ENCODE measurements at regions not wholly inside any gene's neighbourhood (a gene's known extent, or its start where the extent isn't known, plus 50 kb on each side); places are given as distances from the start of the nearest gene placed in this dataset.

DNA sequence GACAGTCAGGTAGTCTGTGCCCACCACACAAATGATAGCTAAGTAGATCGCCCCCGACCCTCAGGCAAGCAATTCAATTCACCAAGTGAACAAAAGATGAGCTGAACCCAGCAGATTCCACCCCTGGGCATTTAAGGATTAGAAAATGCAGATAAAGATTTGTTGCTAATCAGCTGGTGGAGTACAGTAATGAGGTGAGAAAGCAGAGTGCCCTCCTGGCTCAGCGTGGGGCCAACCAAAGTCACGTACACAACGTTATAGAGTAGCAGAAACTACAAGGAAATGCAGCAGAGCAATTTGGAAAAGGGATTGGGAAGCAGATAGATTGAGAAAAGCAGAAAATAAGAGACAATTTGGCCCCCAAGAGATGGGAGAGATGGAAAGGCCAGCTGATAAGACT lies 91.2 kb downstream of the SOX9 start:
- no peak for DNase-seq

GRCh38 chr17:72215490-72215889 lies 94.7 kb downstream of the SOX9 start:
- DNase-seq, result no peak

DNA sequence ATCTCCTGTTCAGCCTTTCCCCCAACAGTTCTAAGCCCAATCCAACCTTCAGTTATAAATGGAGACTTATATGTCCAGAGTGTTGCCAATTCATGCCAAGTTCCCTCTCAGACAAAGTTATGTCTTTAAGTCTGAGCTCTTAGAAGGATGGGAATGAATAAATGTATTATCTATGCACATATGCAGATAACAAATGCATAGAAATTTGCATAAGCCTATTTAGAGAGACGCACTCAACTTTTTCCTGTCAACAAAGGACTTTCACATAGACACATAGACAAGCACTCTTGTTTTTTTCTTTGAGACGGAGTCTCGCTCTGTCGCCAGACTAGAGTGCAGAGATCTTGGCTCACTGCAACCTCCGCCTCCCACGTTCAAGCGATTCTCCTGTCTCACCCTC lies 95.1 kb downstream of the SOX9 start:
- no peak for DNase-seq

GRCh38 chr17:72219137-72219823 lies 98.5 kb downstream of the SOX9 start:
- no peak for DNase-seq

DNA sequence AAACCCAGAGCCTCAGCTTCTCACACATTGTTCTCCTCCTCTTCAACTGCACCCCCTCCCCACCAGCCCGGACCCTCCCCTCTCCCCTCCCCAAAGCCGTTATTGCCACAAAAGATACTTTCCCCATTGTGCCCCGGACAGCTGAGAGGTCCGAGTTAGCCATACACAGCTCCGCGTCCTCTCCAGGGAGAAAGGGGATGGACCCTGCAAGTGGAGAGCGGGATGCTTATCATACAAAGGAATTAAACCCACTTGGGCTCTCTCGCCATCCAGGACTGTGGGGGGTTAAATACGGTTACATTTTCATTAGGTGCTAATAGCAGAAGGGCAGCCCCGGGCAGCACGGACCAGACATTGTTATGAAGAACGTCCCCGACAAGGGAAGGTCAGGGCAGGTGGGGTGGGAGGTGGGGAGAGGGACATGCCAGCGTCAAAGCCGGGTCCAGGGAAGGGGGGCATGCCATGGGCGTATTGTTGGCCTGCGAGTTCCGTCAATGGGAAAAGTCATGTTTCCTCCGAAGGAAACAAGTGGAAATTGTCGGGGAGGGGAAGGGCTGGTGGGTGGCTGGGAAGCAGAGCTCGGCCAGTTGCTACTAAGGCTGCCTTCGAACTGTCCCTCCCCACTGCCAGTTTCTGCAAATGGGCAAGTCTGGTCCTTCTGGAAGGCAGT lies 99.1 kb downstream of the SOX9 start:
- DNase-seq, result no peak

GRCh38 chr17:72222661-72223380 lies 102.0 kb downstream of the SOX9 start:
- DNase-seq, result no peak

DNA sequence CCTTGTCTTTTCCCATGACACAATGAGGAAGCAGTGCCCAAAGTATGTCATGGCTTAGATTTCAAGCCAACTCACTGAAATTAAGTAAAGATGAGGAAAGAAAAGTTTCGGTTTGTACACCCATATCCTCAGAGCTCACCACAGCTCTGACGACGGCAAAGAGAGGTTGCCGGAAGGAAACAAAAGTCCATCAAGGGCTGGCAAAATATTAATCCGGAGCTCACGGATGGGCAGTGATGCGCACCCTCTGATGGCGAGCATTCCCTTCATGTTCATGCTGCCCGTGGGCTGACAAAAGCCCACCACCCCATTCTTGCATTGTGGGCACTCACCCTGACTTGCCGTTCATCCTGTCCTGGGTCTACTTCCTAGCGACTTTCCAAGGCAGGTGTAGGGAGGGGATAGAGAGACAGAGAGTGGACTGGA lies 103.1 kb downstream of the SOX9 start:
- no peak for DNase-seq

DNA sequence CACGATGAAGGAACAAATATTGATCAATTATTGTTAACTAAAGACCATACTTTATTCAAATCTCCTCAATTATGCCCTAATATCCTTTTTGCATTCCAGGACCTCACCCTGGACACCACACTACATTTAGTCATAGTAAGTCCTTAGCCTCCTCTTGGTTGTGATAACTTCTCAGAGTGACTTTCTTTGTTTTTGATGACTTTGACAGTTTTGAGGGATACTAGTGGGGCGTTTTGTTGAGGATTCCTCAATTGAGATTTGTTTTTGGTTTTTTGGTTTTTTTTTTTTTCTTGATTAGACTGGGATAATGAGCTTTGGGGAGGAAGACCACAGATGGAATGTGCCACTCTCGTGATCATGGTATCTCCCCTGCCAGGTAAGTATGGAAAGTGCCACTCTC lies 105.5 kb downstream of the SOX9 start:
- DNase-seq, result no peak

DNA sequence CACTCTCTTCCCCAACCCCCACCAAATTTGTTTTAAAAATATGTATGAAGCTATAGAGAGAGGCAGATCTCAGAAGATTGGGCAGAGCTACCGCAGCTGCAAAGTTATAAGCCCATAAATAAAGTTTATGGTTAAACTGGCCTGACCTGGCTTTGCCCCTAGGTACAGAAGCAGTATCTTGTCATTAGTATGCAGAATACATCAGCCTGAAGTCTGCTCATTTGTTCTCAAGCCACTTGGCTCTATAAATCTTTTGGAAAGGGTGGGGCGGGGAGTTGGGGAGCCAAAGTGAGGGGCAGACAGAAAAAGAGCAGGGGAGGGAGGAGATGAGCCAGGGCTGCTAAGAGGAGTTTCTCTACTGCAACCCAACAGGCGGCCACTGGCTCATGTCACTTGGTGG lies 113.2 kb downstream of the SOX9 start:
- DNase-seq, result no peak

- no peak for DNase-seq
These were observed 114.2 kb downstream of the SOX9 start for GRCh38 chr17:72234985-72235384.

- DNase-seq, result peak; percentile 4
These were observed 116.3 kb downstream of the SOX9 start for GRCh38 chr17:72236980-72237633.

- no peak for DNase-seq
These were observed 117.4 kb downstream of the SOX9 start for GRCh38 chr17:72238157-72238673.

DNA sequence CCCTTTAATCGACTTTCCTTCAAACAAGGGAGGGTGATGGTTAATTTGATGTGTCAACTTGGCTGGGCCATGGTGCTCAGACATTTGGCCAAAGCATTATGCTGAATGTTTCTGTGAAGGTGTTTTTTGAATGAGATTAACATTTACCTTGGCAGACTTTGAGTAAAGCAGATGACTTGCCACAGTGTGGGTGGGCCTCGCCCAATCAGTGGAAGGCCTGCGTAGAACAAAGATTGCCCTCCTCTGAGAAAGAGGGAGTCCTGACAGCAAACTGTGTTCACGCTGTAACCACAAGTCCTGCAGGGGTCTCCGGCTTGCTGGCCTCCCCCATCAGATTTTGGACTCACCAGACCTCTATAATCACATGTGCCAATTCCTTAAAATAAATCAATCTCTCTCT lies 118.7 kb downstream of the SOX9 start:
- DNase-seq, result no peak

GRCh38 chr17:72240333-72240732 lies 119.5 kb downstream of the SOX9 start:
- DNase-seq, result no peak

DNA sequence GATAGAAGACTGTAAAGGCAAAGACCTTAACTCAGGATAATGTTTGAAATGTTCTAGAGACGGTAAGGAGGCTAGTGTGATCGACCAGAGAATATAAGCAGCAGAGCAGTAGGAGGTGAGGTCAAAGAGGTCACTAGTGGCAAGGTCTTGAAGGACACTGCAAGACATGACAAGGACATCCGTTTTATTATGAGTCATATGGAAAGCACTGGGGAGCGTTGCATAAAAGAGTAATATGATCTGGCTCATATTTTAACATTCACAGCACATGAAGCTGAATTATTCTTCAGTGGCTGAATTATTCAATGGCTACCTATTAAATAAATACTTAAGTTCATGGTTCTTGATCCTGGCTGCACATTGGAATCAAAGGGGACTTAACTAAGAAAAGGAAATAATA lies 123.7 kb downstream of the SOX9 start:
- no peak for DNase-seq

DNA sequence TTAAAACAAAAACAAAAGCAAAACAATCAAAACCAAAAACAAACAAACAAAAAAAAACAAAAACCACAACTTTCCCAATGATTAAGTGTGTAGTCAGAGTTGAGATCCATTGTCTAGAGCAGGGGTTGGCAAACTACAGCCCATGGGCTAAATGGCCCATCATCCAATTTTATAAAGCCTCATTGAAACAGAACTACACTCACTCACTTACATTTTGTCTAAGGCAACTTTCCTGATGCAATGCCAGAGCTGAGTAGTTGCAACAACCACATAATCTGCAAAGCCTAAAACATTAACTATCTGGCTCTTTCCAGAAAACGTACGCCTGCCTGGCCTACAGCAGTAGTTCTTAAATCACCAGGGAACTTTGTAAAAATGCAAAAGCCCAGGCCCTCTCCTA lies 124.1 kb downstream of the SOX9 start:
- no peak for DNase-seq

DNA sequence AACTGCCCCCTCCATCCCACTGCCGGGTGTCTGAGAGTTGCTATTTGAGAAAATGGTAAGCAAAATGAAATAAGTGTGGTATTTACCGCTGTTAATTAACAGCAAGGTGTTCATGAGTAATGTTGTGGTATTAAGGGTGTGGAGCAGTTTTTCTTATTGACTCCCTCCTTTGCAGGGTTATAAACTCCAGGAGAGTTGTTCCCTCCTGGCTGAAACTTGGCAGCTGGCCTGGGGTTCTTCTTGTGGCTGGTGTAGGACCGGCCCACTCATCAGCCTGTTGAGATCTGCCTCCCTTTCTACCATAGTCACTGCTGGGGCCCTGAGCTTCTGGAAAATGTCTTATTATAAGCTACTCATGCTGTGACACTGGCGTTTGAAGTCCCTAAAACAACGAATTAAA lies 128.6 kb downstream of the SOX9 start:
- DNase-seq, result no peak

DNA sequence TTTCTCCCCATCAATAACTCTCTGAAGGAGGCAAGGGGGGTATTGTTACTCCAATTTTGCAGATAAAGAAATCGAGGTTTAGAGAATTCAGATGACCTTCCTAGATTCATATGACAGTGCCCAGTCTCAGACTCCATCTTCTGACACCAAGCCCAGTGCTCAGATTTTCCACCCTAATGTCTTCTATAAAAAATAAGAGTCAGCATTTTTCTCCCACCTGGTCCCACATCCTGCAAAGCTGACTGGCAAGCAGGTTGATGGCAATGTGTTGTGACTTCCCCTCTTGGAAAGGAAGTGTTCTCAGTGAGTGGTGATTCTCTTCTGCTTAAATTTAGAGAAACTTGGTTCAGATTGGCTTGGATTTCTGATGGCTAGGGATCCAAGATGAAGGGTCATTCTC lies 129.4 kb downstream of the SOX9 start:
- DNase-seq, result no peak

GRCh38 chr17:72253597-72253996 lies 132.8 kb downstream of the SOX9 start:
- DNase-seq, result no peak

GRCh38 chr17:72254808-72255449 lies 134.1 kb downstream of the SOX9 start:
- DNase-seq, result no peak

DNA sequence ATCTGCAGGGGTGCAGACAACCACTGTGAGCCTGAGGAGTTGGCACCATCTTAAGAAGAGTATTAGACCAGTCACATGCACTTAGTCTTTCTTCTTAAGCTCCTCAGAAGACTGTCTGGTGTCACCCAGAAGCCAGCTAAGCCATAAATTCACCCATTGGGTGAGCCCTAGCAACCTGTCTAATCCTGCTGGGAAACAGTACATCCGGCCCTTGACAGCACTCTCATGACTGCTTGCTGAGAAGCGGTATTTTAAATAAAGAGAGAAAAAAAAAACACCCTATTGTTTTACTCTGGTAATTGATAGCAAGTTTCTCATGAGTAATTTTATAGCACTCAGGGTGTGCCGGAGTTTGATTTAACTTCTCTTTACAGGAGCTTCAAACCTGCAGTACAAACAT lies 134.7 kb downstream of the SOX9 start:
- no peak for DNase-seq

DNA sequence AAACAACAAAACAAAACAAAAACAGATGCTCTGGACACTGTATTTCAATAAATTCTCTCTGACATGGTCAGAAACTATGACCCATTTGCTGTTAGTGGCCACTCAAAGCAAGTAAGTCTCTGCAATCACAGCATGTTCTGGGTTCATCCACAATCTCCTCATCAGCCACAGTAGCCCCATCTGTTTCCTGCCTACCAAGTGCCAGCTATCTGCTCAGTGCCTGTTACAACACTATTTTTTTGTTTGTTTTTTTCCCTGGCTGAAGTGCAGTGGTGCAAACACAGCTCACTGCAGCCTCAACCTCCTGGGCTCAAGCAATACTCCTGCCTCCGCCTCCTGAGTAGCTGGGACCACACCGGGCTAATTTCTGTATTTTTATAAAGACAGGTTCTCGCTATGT lies 137.9 kb downstream of the SOX9 start:
- no peak for DNase-seq

DNA sequence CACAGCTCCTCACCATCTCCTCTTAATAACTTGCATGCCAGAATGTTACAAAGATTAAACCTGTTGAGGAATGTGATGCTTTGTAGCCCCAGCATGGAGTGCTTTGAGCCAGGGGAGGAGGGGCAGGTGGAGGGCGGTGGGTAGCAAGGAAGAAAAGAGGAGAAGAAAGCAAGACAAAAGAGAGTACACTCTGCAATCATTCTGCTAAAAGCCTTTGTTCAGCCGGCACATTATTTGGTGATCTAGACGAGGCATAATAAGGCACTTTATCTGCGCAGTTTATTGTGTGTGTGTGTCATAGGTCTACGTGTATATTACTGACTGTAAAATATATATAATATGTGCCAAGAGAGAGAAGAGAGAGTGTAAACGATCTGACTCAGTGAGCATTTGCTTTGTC lies 139.1 kb downstream of the SOX9 start:
- DNase-seq, result no peak
